Liver (tissue), 8 donors: ENCODE measurements at regions not wholly inside any gene's neighbourhood (a gene's known extent, or its start where the extent isn't known, plus 50 kb on each side); places are given as distances from the start of the nearest gene placed in this dataset.

Source experiments
- DNase-seq: peaks from one replicate; pipeline ENCODE4 v3.0.0-alpha.2; 2017; ENCODE audit warnings: low spot score
- H3K27ac ChIP-seq, 2 donors: one replicate each; pipeline ENCODE4 v1.7.0; 2013; ENCODE audit warnings: inconsistent platforms in 2 of 2, low read length in 2 of 2, control low read depth in 1 of 2, low read depth in 1 of 2, mild to moderate bottlenecking in 1 of 2
- H3K27me3 ChIP-seq, 4 donors: one replicate each; pipeline versions ENCODE4 v1.6.1 to v1.7.0; 2013; ENCODE audit warnings: low read length in 3 of 4, inconsistent platforms in 1 of 4, mild to moderate bottlenecking in 1 of 4, moderate library complexity in 1 of 4; ENCODE audit not compliant: control insufficient read depth in 4 of 4, insufficient read depth in 4 of 4
- H3K36me3 ChIP-seq, 4 donors: one replicate each; pipeline versions ENCODE4 v1.6.1 to v1.7.0; 2013; ENCODE audit warnings: low read length in 3 of 4, mild to moderate bottlenecking in 3 of 4, low read depth in 1 of 4, moderate library complexity in 1 of 4; ENCODE audit not compliant: control insufficient read depth in 4 of 4, insufficient read depth in 3 of 4
- H3K4me1 ChIP-seq, 4 donors: one replicate each; pipeline versions ENCODE4 v1.6.1 to v1.7.0; 2013; ENCODE audit warnings: low read length in 3 of 4, mild to moderate bottlenecking in 3 of 4, moderate library complexity in 1 of 4; ENCODE audit not compliant: control insufficient read depth in 4 of 4, insufficient read depth in 4 of 4
- H3K4me3 ChIP-seq, 3 donors: one replicate each; pipeline versions ENCODE4 v1.6.1 to v1.7.0; 2013; ENCODE audit warnings: low read length in 3 of 3, control low read depth in 1 of 3, low read depth in 1 of 3, mild to moderate bottlenecking in 1 of 3
- H3K9ac ChIP-seq, 2 donors: one replicate each; pipeline ENCODE4 v1.7.0; 2013; ENCODE audit warnings: low read length in 2 of 2, mild to moderate bottlenecking in 2 of 2, moderate library complexity in 2 of 2, control low read depth in 1 of 2, low read depth in 1 of 2
- H3K9me3 ChIP-seq, 4 donors: one replicate each; pipeline versions ENCODE4 v1.6.1 to v1.7.0; 2013; ENCODE audit warnings: low read length in 3 of 4; ENCODE audit not compliant: control insufficient read depth in 4 of 4
- ATF3 ChIP-seq: IDR thresholded peaks from 2 replicates; pipeline ENCODE4 v1.6.1; 2016; ENCODE audit warnings: antibody characterized with exemption
- EGR1 ChIP-seq, 2 donors: IDR thresholded peaks; 2 replicates each; pipeline ENCODE4 v1.6.1; 2016 to 2018; ENCODE audit warnings: antibody characterized with exemption in 2 of 2, low read depth in 2 of 2
- FOXA1 ChIP-seq: IDR thresholded peaks from 2 replicates; pipeline ENCODE4 v1.6.1; 2016; ENCODE audit warnings: antibody characterized with exemption
- FOXA2 ChIP-seq: IDR thresholded peaks from 2 replicates; pipeline ENCODE4 v1.6.1; 2016; ENCODE audit warnings: antibody characterized with exemption
- GABPA ChIP-seq, 2 donors: IDR thresholded peaks in 1 of 2; conservative IDR thresholded peaks in 1 of 2; 2 replicates each; pipeline ENCODE4 v1.6.1; 2016; ENCODE audit warnings: antibody characterized with exemption in 2 of 2, mild to moderate bottlenecking in 1 of 2, moderate library complexity in 1 of 2
- HNF4A ChIP-seq, 2 donors: conservative IDR thresholded peaks; 2 replicates each; pipeline ENCODE4 v1.6.1; 2016; ENCODE audit warnings: antibody characterized with exemption in 2 of 2, mild to moderate bottlenecking in 2 of 2
- JUND ChIP-seq, 2 donors: IDR thresholded peaks; 2 replicates each; pipeline ENCODE4 v1.6.1; 2016; ENCODE audit warnings: antibody characterized with exemption in 2 of 2
- NR2F2 ChIP-seq: IDR thresholded peaks from 2 replicates; pipeline ENCODE4 v1.6.1; 2016; ENCODE audit warnings: antibody characterized with exemption
- RAD21 ChIP-seq, 2 donors: IDR thresholded peaks; 2 replicates each; pipeline ENCODE4 v1.6.1; 2016; ENCODE audit warnings: antibody characterized with exemption in 2 of 2, mild to moderate bottlenecking in 2 of 2
- RXRA ChIP-seq, 2 donors: IDR thresholded peaks; 2 replicates each; pipeline ENCODE4 v1.6.1; 2017 to 2018; ENCODE audit warnings: antibody characterized with exemption in 2 of 2, mild to moderate bottlenecking in 1 of 2
- SP1 ChIP-seq: IDR thresholded peaks from 2 replicates; pipeline ENCODE4 v1.6.1; 2018; ENCODE audit warnings: antibody characterized with exemption, mild to moderate bottlenecking
- TAF1 ChIP-seq: conservative IDR thresholded peaks from 2 replicates; pipeline ENCODE4 v1.6.1; 2016; ENCODE audit warnings: antibody characterized with exemption, mild to moderate bottlenecking
- YY1 ChIP-seq: IDR thresholded peaks from 2 replicates; pipeline ENCODE4 v1.6.1; 2016; ENCODE audit warnings: antibody characterized with exemption, mild to moderate bottlenecking
- ZBTB33 ChIP-seq: IDR thresholded peaks from 2 replicates; pipeline ENCODE4 v1.6.1; 2016; ENCODE audit warnings: antibody characterized with exemption
- WGBS: extraction: QIAGEN DNeasy Blood & Tissue Kit; methylation state at CpG from one replicate; pipeline ENCODE4 v1.1.7; 2013; 5-methylcytosine and 5-hydroxymethylcytosine counted together
- TF ChIP-seq, protein P1 (sequence below): fragments of 150-350 bp; IDR thresholded peaks from 2 replicates; pipeline ENCODE4 v1.5.1; 2017; ENCODE audit warnings: improper control_type of control experiment, low read depth, low read length; ENCODE audit not compliant: missing input control
- donor health status: healthy.
- donor health status: healthy.
- donor health status: healthy.
- donor health status: healthy.
- donor health status: healthy.

GRCh38 chr14:89056394-89056793 is 231.9 kb downstream of the TTC8 start:
- no peak for DNase-seq
- Histone ChIP-seq H3K36me3 (no peaks in the 10 kb centered on the region), H3K4me1 (no peaks in the 10 kb centered on the region), H3K27me3 (no peaks in the 10 kb centered on the region), H3K9ac (no peak overlapping the region), H3K27ac (no peak overlapping the region), H3K4me3 (no peak overlapping the region), H3K9me3 (no peaks in the 10 kb centered on the region)
- TF ChIP-seq EGR1 (IDR thresholded peaks at IDR 0.05; ENCODE audit: low read depth in 2 of 2) (no peak), YY1 (no peak), HNF4A (conservative IDR thresholded peaks at IDR 0.05) (no peak), SP1 (no peak), TAF1 (no peak)
- WGBS = 92% methylated on average over 4 of the region's 4 CpGs

DNA sequence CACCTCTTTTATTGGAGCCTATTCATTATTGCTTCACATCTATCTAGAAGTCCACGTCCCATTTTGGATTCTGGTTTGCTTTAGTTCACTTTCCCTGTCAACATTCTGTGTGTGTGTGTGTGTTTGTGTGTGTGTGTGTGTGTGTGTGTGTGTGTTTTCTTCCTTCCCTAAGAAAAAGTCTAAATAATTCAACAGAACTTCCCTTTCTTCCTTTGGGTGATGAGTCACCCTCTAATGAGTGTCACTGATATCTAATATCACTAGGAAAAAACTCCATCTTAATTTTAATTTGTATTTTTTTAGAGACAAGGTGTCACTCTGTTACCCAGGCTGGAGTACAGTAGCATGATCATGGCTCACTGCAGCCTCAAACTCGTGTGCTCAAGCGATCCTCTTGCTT is 234.2 kb downstream of the TTC8 start:
- H3K36me3 ChIP-seq = no peaks in the 10 kb centered on the region
- no peaks in the 10 kb centered on the region for H3K27me3 ChIP-seq
- 86% methylated on average over 3 of the region's 3 CpGs for WGBS
- H3K9me3 ChIP-seq = no peaks in the 10 kb centered on the region
- no peak overlapping the region for H3K4me3 ChIP-seq
- TF ChIP-seq, protein P1, sequence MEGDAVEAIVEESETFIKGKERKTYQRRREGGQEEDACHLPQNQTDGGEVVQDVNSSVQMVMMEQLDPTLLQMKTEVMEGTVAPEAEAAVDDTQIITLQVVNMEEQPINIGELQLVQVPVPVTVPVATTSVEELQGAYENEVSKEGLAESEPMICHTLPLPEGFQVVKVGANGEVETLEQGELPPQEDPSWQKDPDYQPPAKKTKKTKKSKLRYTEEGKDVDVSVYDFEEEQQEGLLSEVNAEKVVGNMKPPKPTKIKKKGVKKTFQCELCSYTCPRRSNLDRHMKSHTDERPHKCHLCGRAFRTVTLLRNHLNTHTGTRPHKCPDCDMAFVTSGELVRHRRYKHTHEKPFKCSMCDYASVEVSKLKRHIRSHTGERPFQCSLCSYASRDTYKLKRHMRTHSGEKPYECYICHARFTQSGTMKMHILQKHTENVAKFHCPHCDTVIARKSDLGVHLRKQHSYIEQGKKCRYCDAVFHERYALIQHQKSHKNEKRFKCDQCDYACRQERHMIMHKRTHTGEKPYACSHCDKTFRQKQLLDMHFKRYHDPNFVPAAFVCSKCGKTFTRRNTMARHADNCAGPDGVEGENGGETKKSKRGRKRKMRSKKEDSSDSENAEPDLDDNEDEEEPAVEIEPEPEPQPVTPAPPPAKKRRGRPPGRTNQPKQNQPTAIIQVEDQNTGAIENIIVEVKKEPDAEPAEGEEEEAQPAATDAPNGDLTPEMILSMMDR = no peak
- TF ChIP-seq TAF1 = no peak
- TF ChIP-seq SP1 = no peak
- TF ChIP-seq FOXA1 = no peak
- no peak for TF ChIP-seq FOXA2
- no peak for TF ChIP-seq YY1
- TF ChIP-seq ZBTB33 = no peak
- TF ChIP-seq HNF4A (conservative IDR thresholded peaks at IDR 0.05) = no peak
- TF ChIP-seq ATF3 = no peak
- TF ChIP-seq NR2F2 = no peak
- no peak for TF ChIP-seq JUND (IDR thresholded peaks at IDR 0.05)
- no peak for TF ChIP-seq RAD21 (IDR thresholded peaks at IDR 0.05)
- no peak for TF ChIP-seq GABPA (IDR thresholded peaks at IDR 0.05 in 1 of 2, conservative IDR thresholded peaks at IDR 0.05 in 1 of 2)
- TF ChIP-seq RXRA (IDR thresholded peaks at IDR 0.05) = no peak
- no peak overlapping the region for H3K27ac ChIP-seq
- no peaks in the 10 kb centered on the region for H3K4me1 ChIP-seq
- DNase-seq = no peak
- no peak overlapping the region for H3K9ac ChIP-seq

GRCh38 chr14:89060191-89060590 is 235.7 kb downstream of the TTC8 start:
- Histone ChIP-seq H3K4me3 (no peak overlapping the region), H3K36me3 (no peaks in the 10 kb centered on the region), H3K9me3 (no peaks in the 10 kb centered on the region), H3K27me3 (no peaks in the 10 kb centered on the region), H3K27ac (no peak overlapping the region), H3K4me1 (no peaks in the 10 kb centered on the region), H3K9ac (no peak overlapping the region)
- DNase-seq = no peak
- TF ChIP-seq FOXA2 (no peak), RXRA (IDR thresholded peaks at IDR 0.05) (no peak), GABPA (IDR thresholded peaks at IDR 0.05 in 1 of 2, conservative IDR thresholded peaks at IDR 0.05 in 1 of 2) (no peak), HNF4A (conservative IDR thresholded peaks at IDR 0.05) (no peak)
